Chondrocyte (in vitro differentiated cells): ENCODE measurements at regions not wholly inside any gene's neighbourhood (a gene's known extent, or its start where the extent isn't known, plus 50 kb on each side); places are given as distances from the start of the nearest gene placed in this dataset.
"Not testable (repeated sequence)": the region's sequence is repeated elsewhere in the genome, so short reads cannot be mapped to it uniquely, and the experiment has no call there.

Source experiments
- DNase-seq: peaks from one replicate; pipeline ENCODE4 v3.0.0; 2021; ENCODE audit warnings: mixed read lengths, low spot score
- H3K27ac Mint-ChIP-seq: one replicate; pipeline ENCODE4 v1.8.0; 2021; ENCODE audit warnings: mild to moderate bottlenecking, moderate library complexity, mixed read lengths; ENCODE audit not compliant: unreplicated experiment
- H3K27me3 Mint-ChIP-seq: 2 replicates; pipeline ENCODE4 v1.8.0; 2021; ENCODE audit warnings: low read depth, mixed read lengths
- H3K36me3 Mint-ChIP-seq: 2 replicates; pipeline ENCODE4 v1.8.0; 2021; ENCODE audit warnings: low read depth, mixed read lengths
- H3K4me1 Mint-ChIP-seq: 2 replicates; pipeline ENCODE4 v1.8.0; 2021; ENCODE audit warnings: low read depth, mild to moderate bottlenecking, mixed read lengths
- H3K4me3 Mint-ChIP-seq: one replicate; pipeline ENCODE4 v1.8.0; 2021; ENCODE audit warnings: mild to moderate bottlenecking, moderate library complexity, mixed read lengths; ENCODE audit not compliant: unreplicated experiment
- H3K9me3 Mint-ChIP-seq: 2 replicates; pipeline ENCODE4 v1.8.0; 2021; ENCODE audit warnings: low read depth, mixed read lengths
- TF ChIP-seq, protein P1 (sequence below): fragments of 200-600 bp; sonication (generic); IDR thresholded peaks from 2 replicates; pipeline ENCODE4 v1.5.0; 2021; ENCODE audit warnings: antibody characterized with exemption, mild to moderate bottlenecking, moderate library complexity

DNA sequence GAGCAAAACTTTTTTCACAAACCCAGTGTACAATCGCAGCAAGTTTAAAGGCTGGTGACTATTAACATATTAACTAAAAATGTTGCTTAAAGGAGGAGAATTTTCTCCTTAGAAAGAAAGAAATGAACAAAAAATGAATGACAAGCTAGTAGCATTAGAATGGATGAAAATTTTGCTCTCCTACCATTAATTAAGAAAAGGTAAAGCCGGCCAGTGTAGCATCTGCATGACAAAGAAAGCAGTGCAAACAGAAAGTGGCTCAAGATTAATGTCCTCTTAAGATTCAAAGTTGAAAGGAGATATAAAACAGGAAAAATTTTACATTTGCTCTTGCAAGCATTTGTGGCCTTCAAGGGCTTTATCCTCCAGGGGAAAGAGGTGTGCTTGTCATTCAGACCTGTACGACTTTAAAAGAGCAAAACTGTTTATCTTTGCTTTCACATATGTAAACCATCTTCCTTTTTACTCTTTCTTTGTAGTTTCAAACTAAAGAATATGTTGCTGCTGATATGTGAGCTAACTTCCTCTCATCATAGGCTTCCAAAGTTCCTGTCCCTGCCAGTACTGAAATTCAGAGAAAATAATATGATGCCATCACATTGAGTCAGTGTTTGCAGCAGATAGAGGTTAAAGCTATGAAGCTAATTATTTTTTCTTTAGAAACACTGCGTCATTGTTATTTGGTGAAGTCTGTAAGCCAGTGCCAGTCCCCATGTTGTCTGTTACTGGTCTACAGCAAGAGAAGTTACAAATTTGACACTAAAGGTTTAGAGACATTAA is 439.1 kb upstream of the GRM7 start:
- H3K36me3 Mint-ChIP-seq, result no peaks in the 10 kb centered on the region
- no peaks in the 10 kb centered on the region for H3K27me3 Mint-ChIP-seq
- peaks cover 40% of the 10 kb centered on the region for H3K9me3 Mint-ChIP-seq
- TF ChIP-seq, protein P1, sequence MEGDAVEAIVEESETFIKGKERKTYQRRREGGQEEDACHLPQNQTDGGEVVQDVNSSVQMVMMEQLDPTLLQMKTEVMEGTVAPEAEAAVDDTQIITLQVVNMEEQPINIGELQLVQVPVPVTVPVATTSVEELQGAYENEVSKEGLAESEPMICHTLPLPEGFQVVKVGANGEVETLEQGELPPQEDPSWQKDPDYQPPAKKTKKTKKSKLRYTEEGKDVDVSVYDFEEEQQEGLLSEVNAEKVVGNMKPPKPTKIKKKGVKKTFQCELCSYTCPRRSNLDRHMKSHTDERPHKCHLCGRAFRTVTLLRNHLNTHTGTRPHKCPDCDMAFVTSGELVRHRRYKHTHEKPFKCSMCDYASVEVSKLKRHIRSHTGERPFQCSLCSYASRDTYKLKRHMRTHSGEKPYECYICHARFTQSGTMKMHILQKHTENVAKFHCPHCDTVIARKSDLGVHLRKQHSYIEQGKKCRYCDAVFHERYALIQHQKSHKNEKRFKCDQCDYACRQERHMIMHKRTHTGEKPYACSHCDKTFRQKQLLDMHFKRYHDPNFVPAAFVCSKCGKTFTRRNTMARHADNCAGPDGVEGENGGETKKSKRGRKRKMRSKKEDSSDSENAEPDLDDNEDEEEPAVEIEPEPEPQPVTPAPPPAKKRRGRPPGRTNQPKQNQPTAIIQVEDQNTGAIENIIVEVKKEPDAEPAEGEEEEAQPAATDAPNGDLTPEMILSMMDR, result no peak
- no peak for DNase-seq
- no peak overlapping the region for H3K4me3 Mint-ChIP-seq
- H3K27ac Mint-ChIP-seq, result no peak overlapping the region
- H3K4me1 Mint-ChIP-seq, result no peaks in the 10 kb centered on the region

DNA sequence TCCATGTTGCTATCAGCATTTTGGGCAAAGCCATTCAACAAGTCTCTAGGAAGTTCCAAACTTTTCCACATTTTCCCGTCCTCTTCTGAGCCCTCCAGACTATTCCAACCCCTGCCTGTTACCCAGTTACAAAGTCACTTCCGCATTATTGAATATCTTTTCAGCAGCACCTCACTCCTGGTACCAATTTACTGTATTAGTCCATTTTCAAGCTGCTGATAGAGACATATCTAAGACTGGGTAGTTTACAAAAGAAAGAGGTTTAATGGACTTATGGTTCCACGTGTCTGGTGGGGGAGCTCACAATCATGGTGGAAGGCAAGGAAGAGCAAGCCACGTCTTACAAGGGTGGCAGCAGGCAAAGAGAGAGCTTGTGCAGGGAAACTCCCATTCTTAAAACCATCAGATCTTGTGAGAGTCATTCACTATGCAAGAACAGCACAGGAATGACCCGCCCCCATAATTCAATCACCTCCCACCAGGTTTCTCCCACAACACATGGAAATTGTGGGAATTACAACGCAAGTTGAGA is 435.6 kb upstream of the GRM7 start:
- Mint-ChIP-seq H3K9me3 (peaks cover 53% of the 10 kb centered on the region), H3K36me3 (no peaks in the 10 kb centered on the region), H3K27me3 (no peaks in the 10 kb centered on the region), H3K4me1 (no peaks in the 10 kb centered on the region), H3K27ac (no peak overlapping the region), H3K4me3 (no peak overlapping the region)
- TF ChIP-seq, protein P1, result no peak
- DNase-seq, result no peak

DNA sequence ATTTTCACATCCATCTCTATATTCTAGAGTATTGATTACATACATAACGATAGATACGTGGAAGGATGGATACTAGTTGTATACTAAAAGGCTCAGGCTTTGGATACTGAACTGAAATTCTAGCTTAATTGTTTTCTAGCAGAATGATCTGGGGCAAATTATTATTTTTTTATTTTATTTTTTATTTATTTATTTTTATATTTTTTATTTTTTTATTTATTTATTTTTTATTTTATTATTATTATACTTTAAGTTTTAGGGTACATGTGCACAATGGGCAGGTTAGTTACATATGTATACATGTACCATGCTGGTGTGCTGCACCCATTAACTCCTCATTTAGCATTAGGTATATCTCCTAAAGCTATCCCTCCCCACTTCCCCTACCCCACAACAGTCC is 432.6 kb upstream of the GRM7 start:
- not testable (repeated sequence) for H3K36me3 Mint-ChIP-seq, H3K27me3 Mint-ChIP-seq, H3K4me3 Mint-ChIP-seq, H3K27ac Mint-ChIP-seq, DNase-seq, H3K4me1 Mint-ChIP-seq
- H3K9me3 Mint-ChIP-seq, result peaks cover 56% of the 10 kb centered on the region

DNA sequence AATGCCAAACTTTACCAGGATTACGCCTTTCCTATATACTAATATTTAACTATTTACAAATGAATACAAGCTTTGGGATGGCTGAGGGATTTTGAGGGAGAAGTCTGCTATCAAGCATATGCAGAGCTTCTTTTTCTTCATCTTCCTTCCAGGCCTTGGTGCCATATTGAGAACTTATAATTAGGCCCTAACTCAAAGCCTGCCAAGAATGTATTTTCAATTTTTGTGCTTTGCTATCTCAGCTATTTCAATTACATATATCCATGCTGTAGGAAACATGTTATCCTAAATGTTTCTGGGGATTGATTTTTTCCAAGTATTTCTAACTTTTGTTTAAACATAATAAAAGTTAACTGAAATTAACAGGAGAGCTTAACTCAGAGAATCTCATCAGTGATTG is 425.0 kb upstream of the GRM7 start:
- no peak overlapping the region for H3K4me3 Mint-ChIP-seq
- H3K27ac Mint-ChIP-seq, result no peak overlapping the region
- peaks cover 10% of the 10 kb centered on the region for H3K9me3 Mint-ChIP-seq
- DNase-seq, result no peak
- H3K4me1 Mint-ChIP-seq, result no peaks in the 10 kb centered on the region
- TF ChIP-seq, protein P1, result no peak
- H3K36me3 Mint-ChIP-seq, result no peaks in the 10 kb centered on the region
- H3K27me3 Mint-ChIP-seq, result no peaks in the 10 kb centered on the region

DNA sequence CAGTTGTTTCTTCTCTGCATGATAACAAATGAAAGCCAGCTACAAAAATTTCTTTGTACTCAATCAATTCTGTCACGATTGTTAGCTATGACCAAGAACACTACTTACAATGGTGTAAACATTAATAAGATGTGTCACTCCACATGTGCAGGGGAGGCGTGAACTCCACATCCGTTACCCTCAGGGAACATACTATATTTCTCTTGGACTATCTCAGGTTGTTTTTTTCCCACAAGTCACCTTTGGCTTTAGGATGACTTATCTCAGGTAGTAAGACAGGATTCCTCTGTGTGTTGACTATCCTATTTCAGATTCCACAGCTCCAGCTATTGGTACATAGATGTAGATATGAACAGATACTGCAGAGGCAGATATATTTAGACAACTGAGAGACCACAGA is 423.3 kb upstream of the GRM7 start:
- Mint-ChIP-seq H3K36me3 (no peaks in the 10 kb centered on the region), H3K9me3 (peaks cover 12% of the 10 kb centered on the region), H3K27me3 (no peaks in the 10 kb centered on the region), H3K4me3 (no peak overlapping the region), H3K4me1 (no peaks in the 10 kb centered on the region), H3K27ac (no peak overlapping the region)
- DNase-seq, result no peak
- TF ChIP-seq, protein P1, result no peak

DNA sequence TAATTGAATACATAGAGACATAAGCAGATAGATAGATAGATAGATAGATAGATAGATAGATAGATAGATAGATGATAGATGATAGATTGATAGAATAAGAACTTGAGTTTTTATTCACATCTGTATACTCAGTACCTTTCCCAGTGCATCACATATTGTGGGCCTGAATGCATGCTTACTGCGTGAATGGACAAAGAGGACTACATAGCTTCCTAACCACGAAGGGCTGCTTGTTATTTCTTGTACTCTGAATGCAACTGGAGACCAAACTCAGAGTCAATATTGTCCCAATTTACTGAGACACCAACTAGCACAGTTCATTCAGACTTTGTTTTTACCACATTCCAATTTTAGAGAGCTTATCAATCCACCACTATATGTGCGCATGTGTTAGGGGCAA is 422.9 kb upstream of the GRM7 start:
- TF ChIP-seq, protein P1, result no peak
- H3K4me3 Mint-ChIP-seq, result no peak overlapping the region
- H3K9me3 Mint-ChIP-seq, result peaks cover 9% of the 10 kb centered on the region
- DNase-seq, result no peak
- no peak overlapping the region for H3K27ac Mint-ChIP-seq
- H3K36me3 Mint-ChIP-seq, result no peaks in the 10 kb centered on the region
- H3K27me3 Mint-ChIP-seq, result no peaks in the 10 kb centered on the region
- no peaks in the 10 kb centered on the region for H3K4me1 Mint-ChIP-seq
